OCI-M2 (cell line): ENCODE measurements at regions not wholly inside any gene's neighbourhood (a gene's known extent, or its start where the extent isn't known, plus 50 kb on each side); places are given as distances from the start of the nearest gene placed in this dataset.

Source experiments
- DNase-seq: peaks from one replicate; lab custom pipeline; 2025; ENCODE audit not compliant: unreplicated experiment; lab: John Stamatoyannopoulos, UW

GRCh38 chr4:136863756-136864155, 668.5 kb downstream of the PCDH18 start:
- no peak for DNase-seq

GRCh38 chr4:136862653-136863052, 669.6 kb downstream of the PCDH18 start:
- DNase-seq: no peak

DNA sequence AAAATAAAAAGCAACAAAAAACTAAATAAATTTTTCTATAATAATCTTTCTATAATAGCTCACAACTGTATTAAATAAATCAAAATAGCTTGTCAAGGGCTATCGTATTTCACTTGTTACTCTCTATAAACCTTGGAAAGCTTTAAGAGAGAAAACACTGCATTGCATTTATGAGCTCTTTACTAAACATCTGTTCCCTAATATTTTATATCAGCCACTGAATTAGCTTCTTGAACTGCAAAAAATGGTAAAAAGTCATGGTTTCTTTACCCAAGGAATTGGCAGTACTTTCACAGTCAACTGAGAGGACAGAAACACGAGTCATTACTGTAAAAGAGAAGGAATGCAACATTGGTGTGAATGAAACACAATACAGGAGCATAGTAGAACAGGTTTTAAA, 671.2 kb downstream of the PCDH18 start:
- DNase-seq: no peak

DNA sequence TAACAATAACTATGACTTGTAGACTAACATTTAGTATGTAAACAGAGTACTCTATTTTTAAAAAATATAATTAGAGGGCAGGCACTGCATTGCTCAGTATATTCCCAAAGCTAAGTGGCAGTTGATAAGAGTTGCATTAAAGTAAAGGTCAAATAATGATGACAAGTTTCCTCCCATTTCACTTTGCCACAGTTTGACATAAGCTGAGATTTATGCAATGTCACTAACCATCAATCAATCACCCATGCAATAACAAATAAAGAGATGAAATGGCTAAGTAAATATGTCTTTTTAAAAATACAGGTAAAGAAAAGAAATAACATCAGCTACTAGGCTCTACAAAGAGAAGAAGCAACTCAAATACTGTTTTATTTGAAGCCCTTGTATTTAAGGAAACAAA, 673.4 kb downstream of the PCDH18 start:
- no peak for DNase-seq

DNA sequence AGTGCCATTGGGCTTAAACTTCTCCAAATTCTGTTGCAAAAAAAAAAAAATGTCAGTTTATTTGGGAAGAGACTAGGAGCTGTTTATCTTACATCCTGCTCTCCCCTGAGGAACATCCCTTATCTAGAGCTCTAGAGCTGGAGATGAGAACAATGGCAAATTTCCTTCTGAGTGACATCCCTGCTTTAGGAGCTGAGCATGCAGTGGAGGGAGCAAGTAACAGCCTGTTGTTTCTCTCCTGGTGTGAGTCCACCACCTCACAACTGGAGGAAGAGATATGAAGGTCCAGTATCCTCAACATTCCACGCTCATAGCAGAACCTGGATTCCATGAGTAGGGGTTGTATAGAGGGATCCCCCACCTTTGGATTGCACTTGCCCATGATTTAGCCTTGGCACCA, 676.4 kb downstream of the PCDH18 start:
- DNase-seq: no peak

GRCh38 chr4:136850446-136850845, 681.8 kb downstream of the PCDH18 start:
- no peak for DNase-seq

DNA sequence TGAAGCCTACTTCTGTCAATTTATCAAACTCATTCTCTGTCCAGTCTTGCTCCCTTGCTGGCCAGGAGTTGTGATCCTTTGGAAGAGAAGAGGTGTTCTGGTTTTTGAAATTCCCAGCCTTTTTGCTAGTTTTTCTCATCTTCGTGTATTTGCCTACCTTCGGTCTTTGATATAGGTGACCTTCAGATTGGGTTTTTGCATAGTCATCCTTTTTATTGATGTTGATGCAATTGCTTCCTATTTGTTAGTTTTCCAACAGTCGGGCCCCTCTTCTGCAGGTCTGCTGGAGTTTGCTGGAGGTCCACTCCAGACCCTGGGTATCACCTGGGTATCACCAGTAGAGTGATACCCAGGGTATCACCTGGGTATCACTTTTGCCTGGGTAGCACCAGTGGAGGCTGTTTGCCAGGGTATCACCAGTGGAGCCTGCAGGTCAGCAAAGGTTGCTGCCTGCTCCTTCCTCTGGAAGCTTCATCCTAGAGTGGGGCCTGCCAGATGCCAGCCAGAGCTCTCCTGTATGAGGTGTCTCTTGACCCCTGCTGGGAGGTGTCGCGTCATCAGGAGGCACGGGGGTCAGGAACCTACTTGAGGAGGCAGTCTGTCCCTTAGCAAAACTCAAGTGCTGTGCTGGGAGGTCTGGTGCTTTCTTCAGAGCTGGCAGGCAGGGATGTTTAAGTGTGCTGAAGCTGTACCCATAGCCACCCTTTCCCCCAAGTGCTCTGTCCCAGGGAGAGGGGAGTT, 684.2 kb downstream of the PCDH18 start:
- DNase-seq: no peak

DNA sequence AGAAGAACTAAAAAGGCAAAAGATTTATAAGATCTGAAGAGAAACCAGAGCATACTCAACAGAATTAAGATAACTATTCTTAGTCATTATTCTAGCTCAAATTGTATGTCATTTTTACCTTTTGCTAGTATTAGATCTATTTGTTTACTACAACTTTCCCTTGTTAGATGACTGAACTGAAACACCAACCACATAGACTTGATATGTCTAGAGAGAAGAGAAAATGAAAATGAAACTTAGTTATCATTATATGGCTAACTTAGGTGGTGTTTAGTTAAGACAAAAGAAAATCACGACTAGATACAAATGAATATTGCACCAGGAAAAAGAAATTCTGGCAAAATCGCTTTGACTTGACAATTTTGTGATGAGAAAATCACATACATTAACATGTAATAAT, 690.8 kb downstream of the PCDH18 start:
- DNase-seq: no peak

DNA sequence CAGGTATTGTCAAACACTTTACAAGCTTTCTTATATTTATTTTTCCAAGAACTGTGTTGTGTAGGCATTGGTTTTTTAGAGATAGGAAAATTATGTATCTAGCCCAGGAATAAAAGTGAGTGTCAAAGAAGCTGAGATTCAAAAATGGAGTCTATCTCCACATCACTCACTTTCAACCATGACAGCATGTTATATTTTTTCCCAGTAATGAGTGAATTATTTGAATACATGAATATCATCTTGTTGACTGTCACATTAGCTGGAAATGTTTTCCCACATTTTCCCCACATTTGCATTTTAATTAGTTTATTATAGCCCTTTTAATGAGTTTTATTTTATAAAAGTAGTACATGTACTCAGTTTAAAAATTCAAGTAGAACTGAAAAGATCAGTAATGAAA, 693.7 kb downstream of the PCDH18 start:
- no peak for DNase-seq

- no peak for DNase-seq
Observed at GRCh38 chr4:136831553-136831952, 700.7 kb downstream of the PCDH18 start.

DNA sequence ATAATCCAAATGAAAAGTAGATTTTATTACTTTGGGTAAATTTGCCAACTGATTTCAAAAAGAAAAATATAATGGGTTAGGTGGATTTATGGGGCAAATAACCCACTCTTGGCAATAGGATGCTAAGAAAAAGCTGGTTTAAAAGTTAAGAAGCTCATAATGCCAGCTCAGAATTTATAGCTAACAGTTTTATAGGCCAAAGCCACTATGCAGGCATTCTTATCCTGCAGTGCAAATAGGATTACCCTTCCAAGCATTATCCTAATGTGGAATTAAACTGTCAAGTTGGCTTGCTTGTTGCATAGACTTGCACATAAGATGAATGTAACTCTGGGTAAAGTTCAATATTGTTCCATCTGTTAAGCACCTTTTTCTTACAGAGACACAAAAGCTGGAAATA, 703.0 kb downstream of the PCDH18 start:
- DNase-seq: no peak

GRCh38 chr4:136823020-136823419, 709.3 kb downstream of the PCDH18 start:
- no peak for DNase-seq

- peak; percentile 13 for DNase-seq
Observed at GRCh38 chr4:136818811-136819330, 713.4 kb downstream of the PCDH18 start.

DNA sequence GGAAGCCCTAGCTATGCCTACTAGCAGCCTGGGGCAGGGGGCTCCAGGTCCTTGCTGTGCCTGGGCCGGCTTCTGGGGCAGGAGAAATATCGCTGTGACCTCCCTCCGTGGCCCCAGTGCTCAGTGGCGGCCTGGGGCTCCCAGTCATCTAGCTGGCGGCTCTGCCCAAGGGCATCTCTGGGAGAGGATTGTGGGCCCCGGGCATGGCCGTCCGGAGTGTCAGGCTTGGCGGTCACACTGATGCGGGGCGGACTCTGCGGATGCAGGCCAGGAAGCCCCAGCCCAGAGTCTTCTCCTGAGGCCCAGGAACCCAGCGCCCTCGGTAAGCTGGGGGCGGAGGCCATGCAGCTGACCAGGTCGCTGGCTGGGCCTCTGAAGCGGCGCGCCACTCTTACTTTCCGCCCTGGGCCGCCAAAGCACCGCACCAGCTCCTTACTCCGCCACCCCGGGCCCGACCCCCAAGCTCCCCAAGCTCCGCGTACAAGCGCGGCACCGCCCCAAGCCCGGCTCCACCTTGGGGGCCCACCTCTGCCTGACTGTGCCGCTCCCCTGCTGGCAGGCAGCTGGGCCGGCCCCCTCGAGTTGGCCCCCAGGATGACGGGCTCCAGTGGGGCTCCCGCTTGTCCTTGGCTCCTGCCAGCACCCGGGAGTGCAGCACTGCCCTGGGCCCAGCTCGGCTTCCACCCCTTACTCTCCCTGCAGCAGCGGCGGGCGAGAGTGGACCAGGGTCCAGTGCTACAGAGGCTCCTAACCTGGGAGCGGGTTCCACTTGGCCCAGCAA, 720.0 kb downstream of the PCDH18 start:
- no peak for DNase-seq

GRCh38 chr4:136811496-136812077, 720.7 kb downstream of the PCDH18 start:
- DNase-seq: no peak

GRCh38 chr4:136810626-136811025, 721.7 kb downstream of the PCDH18 start:
- no peak for DNase-seq

DNA sequence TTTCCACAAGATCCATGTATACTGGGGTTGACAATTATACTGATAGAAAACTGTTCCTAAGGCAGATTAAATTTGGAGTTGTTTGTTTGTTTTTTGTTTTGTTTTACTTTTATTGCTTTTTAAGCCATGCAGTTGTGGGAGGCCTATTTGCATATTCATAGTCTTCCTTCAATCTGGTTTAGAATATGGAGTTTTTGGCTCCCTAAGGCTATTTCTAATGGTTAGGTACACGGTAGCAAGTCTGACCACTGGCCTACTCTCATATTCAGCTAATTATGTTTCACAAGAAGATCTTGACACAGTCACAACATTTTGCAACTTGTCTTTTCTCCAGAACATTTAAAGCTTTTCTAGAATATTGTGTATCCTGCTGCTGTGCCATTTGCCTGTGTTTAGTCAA, 725.5 kb downstream of the PCDH18 start:
- no peak for DNase-seq

DNA sequence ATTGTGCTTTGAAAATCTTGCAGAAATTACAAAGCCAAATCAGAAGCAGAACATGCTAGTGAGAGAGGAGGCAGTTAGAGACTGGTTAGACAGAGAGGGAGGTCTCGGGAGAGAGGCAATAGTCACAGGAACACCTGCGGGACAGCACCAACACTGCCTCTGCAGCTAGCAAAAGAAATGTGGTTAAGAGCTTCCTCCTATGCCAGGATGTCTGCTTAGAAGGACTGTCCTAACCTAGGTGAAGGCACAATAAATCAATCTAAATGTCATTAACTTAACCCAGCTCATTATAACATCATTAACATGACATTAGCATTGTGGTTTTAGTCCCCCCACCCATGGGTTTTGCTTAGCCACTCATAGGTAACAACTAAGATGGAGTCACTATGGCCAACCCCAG, 726.7 kb downstream of the PCDH18 start:
- DNase-seq: no peak

DNA sequence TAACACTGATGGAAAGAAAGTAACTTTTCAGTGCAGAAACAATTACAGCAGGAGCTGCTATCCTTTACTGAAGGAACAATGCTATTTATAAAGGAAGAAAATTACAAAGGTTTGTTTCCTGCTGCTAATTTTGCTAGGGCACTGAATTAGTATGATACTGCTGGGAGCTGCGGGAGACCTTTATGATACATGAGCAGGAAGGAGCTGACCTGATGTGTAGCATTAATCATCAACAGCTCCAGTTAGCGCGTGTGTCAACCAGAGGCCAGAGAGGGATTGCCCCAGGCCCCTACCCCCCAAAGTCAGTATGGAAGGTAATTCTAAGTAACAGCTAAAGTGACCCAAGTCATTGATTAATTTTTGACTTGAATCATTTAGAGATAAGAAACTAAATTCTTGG, 728.9 kb downstream of the PCDH18 start:
- no peak for DNase-seq

DNA sequence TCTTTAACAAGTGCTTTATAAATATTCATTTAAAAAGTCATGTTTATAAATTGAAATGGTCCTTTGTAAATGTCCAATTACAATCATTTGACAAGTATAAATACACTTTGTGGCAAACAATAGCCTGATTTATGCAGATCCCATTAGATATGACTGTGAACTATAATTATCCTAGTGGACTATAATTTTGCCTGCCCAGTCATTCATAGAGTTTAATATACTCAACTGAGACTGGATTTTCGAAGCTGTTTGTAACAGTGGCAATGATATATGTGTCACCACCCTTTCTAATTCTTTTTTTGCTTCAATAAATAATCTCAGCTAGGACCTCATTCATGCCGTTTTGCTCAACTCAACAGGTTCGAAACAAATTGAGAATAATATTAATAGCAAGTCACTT, 732.0 kb downstream of the PCDH18 start:
- DNase-seq: no peak

- no peak for DNase-seq
Observed at GRCh38 chr4:136796953-136797352, 735.3 kb downstream of the PCDH18 start.

GRCh38 chr4:136793848-136794247, 738.4 kb downstream of the PCDH18 start:
- DNase-seq: no peak
